ENCODE measurements at regions not wholly inside any gene's neighbourhood (a gene's known extent, or its start where the extent isn't known, plus 50 kb on each side); places are given as distances from the start of the nearest gene placed in this dataset.

- no peak overlapping the region for H2AFZ ChIP-seq (ENCODE audit: low read length)
- no peaks in the 10 kb centered on the region for H3K79me2 ChIP-seq (ENCODE audit: control insufficient read depth in 1 of 2, insufficient read depth in 2 of 2, low read length in 2 of 2)
- no peak for FAIRE-seq
- no peak overlapping the region; the same call in 1 of the 2 replicates for H3K27ac ChIP-seq (ENCODE audit: low read depth, low read length)
- H3K23me2 ChIP-seq (ENCODE audit: low read depth, low read length) = no peaks in the 10 kb centered on the region
- H3K4me3 ChIP-seq (ENCODE audit: extremely low read depth in 1 of 4, insufficient read depth in 2 of 4, low read depth in 3 of 4, low read length in 4 of 4) = no peak overlapping the region
- H4K91ac ChIP-seq (replicated peaks; ENCODE audit: insufficient read length, low read length) = no peak overlapping the region
- H2BK5ac ChIP-seq (ENCODE audit: low read depth, low read length) = no peak overlapping the region
- H3K4me2 ChIP-seq (ENCODE audit: insufficient read depth in 1 of 2, low read depth in 2 of 2, low read length in 2 of 2) = no peak overlapping the region
- H3K36me3 ChIP-seq (ENCODE audit: control insufficient read depth in 2 of 4, insufficient read depth in 4 of 4, low read length in 3 of 4) = no peaks in the 10 kb centered on the region
- H2BK120ac ChIP-seq (replicated peaks; ENCODE audit: low read depth, low read length) = no peak overlapping the region
- H3K79me1 ChIP-seq (ENCODE audit: low read depth, low read length) = no peaks in the 10 kb centered on the region
- ChIA-PET POLR2A (ENCODE audit: partially characterized antibody) (no interaction called here), CTCF (ENCODE audit: partially characterized antibody) (no interaction called here)
- no peak overlapping the region for H3K56ac ChIP-seq (replicated peaks; ENCODE audit: insufficient read length, low read depth, low read length)
- H3K27me3 ChIP-seq (replicated peaks in 1 of 4; ENCODE audit: control insufficient read depth in 3 of 4, extremely low read depth in 1 of 4, insufficient read depth in 3 of 4, low read length in 3 of 4) = no peaks in the 10 kb centered on the region
- H3K18ac ChIP-seq (ENCODE audit: extremely low read depth, low read length) = no peak overlapping the region; the same call in 1 of the 2 replicates
- WGBS, 2 experiments (ENCODE audit: extremely low coverage in 1 of 2, insufficient coverage in 1 of 2, insufficient read length in 1 of 2, insufficient replicate concordance in 2 of 2, low coverage in 1 of 2, low lambda C conversion rate in 2 of 2, missing lambda C conversion rate in 1 of 2) = 100% methylated on average over 2 of the region's 2 CpGs; no CpG with 5 or more reads in 1 of the 2 experiments
- no peak overlapping the region for H3K14ac ChIP-seq (ENCODE audit: insufficient read length)
- H3K9ac ChIP-seq (replicated peaks in 1 of 4; ENCODE audit: extremely low read depth in 1 of 4, low read depth in 3 of 4, low read length in 3 of 4) = no peak overlapping the region
- DNase-seq (ENCODE audit: low read depth in 1 of 2, low spot score in 2 of 2) = no peak
- H4K20me1 ChIP-seq (replicated peaks in 1 of 2; ENCODE audit: control insufficient read depth in 1 of 2, insufficient read depth in 2 of 2, low read length in 2 of 2) = no peaks in the 10 kb centered on the region
- TF ChIP-seq SRF (IDR thresholded peaks at IDR 0.05; ENCODE audit: low read depth, low read length) (peak; percentile 75), PHF8 (conservative IDR thresholded peaks at IDR 0.05; ENCODE audit: low read depth, low read length) (no peak)
- no peak overlapping the region for H2AK5ac ChIP-seq (ENCODE audit: low read depth, low read length)
- H3K4me1 ChIP-seq (replicated peaks in 1 of 4; ENCODE audit: control insufficient read depth in 3 of 4, insufficient read depth in 4 of 4, low read length in 3 of 4) = no peaks in the 10 kb centered on the region
- no peak overlapping the region for H2BK20ac ChIP-seq (ENCODE audit: low read length)
- no peak overlapping the region for H3K4ac ChIP-seq (replicated peaks; ENCODE audit: insufficient read length, low read depth, low read length)
- no peak overlapping the region for H2BK15ac ChIP-seq (ENCODE audit: low read length)
- H4K5ac ChIP-seq (ENCODE audit: insufficient read length, low read depth, low read length) = no peak overlapping the region
- H3K23ac ChIP-seq (ENCODE audit: insufficient read length) = no peak overlapping the region
- H2BK12ac ChIP-seq (ENCODE audit: low read depth, low read length) = no peak overlapping the region
- no peak overlapping the region for H4K8ac ChIP-seq (ENCODE audit: extremely low read depth, insufficient read depth, low read length)
- H3K9me3 ChIP-seq (ENCODE audit: insufficient read depth in 2 of 2, low read depth in 1 of 2, low read length in 1 of 2) = no peaks in the 10 kb centered on the region
Observed at GRCh38 chr10:55837273-55837672, 523.8 kb downstream of the ZWINT start.

Measured in H1 (cell line).